AG09309 (cell line): ENCODE measurements at regions not wholly inside any gene's neighbourhood (a gene's known extent, or its start where the extent isn't known, plus 50 kb on each side); places are given as distances from the start of the nearest gene placed in this dataset.

Source experiments
- DNase-seq: peaks from one replicate; pipeline ENCODE4 v3.0.0-alpha.2; 2010; ENCODE audit warnings: low read depth
- H3K4me3 ChIP-seq: 2 replicates; pipeline ENCODE4 v1.5.1; 2011; ENCODE audit warnings: mild to moderate bottlenecking, low read depth, low read length, moderate library complexity; ENCODE audit not compliant: control insufficient read depth
- CTCF ChIP-seq: IDR thresholded peaks from 2 replicates; pipeline ENCODE4 v1.5.1; 2011; ENCODE audit warnings: mild to moderate bottlenecking, low read depth, low read length, inconsistent platforms; ENCODE audit not compliant: insufficient read depth, control insufficient read depth; ENCODE audit errors: missing control alignments

GRCh38 chr1:238681451-238681850 is 704.9 kb upstream of the CHRM3 start:
- TF ChIP-seq CTCF: no peak
- no peak for DNase-seq
- no peak overlapping the region for H3K4me3 ChIP-seq

GRCh38 chr1:238681021-238681420 is 705.3 kb upstream of the CHRM3 start:
- DNase-seq: no peak
- H3K4me3 ChIP-seq: no peak overlapping the region
- TF ChIP-seq CTCF: no peak

- DNase-seq: no peak
- no peak overlapping the region for H3K4me3 ChIP-seq
- no peak for TF ChIP-seq CTCF
These were observed 708.8 kb upstream of the CHRM3 start for GRCh38 chr1:238677567-238677966.

- no peak overlapping the region for H3K4me3 ChIP-seq
- no peak for DNase-seq
- no peak for TF ChIP-seq CTCF
These were observed 711.1 kb upstream of the CHRM3 start for GRCh38 chr1:238675221-238675620.

GRCh38 chr1:238674316-238674715 is 712.1 kb upstream of the CHRM3 start:
- TF ChIP-seq CTCF: no peak
- DNase-seq: no peak
- no peak overlapping the region for H3K4me3 ChIP-seq

GRCh38 chr1:238673561-238673960 is 712.8 kb upstream of the CHRM3 start:
- no peak for DNase-seq
- no peak for TF ChIP-seq CTCF
- H3K4me3 ChIP-seq: no peak overlapping the region

GRCh38 chr1:238672806-238673205 is 713.6 kb upstream of the CHRM3 start:
- H3K4me3 ChIP-seq: no peak overlapping the region
- TF ChIP-seq CTCF: no peak
- no peak for DNase-seq
